ENCODE measurements at regions not wholly inside any gene's neighbourhood (a gene's known extent, or its start where the extent isn't known, plus 50 kb on each side); places are given as distances from the start of the nearest gene placed in this dataset.

DNA sequence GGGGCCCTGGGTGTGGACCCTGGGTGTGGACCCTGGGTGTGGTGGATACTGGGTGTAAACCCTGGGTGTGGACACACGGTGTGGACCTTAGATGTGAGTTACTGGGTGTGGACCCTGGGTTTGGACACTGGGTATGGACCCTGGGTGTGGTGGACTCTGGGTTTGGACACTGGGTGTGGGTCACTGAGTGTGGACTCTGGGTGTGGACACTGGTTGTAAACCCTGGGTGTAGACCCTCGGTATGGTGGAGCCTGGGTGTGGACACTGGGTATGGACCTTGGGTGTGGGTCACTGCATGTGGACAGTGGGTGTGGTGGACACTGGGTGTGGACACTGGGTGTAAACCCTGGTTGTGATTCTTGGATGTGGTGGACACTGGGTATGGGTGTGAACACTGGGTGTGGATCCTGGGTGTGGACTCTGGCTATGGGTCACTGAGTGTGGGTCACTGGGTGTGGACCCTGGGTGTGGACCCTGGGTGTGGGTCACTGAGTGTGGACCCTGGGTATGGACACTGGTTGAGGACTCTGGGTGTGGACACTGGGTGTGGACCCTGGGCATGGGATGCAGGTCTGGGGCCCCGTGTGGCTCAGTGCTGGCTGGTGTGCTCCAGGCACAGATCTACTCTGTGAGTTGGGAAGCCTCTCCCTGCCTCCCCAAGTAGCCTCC lies 356.2 kb downstream of the GLRX3 start:
- ChIA-PET CTCF (no interaction called here), POLR2A (no interaction called here)
- ATAC-seq (no peak), DNase-seq (no peak)
- Mint-ChIP-seq H3K4me3 (no peak overlapping the region), H3K4me1 (ENCODE audit: low read depth) (no peaks in the 10 kb centered on the region), H3K36me3 (ENCODE audit: low read depth) (no peaks in the 10 kb centered on the region), H3K27me3 (no peaks in the 10 kb centered on the region), H3K27ac (no peak overlapping the region), H3K9me3 (no peaks in the 10 kb centered on the region)
- no peak for TF ChIP-seq CTCF (IDR thresholded peaks at IDR 0.05)
- intact Hi-C loops (cut with micrococcal nuclease), result no loop called here

- intact Hi-C loops (cut with micrococcal nuclease), result no loop called here
- ChIA-PET CTCF (no interaction called here), POLR2A (no interaction called here)
- H3K9me3 Mint-ChIP-seq, result no peaks in the 10 kb centered on the region
- H3K4me1 Mint-ChIP-seq (ENCODE audit: low read depth), result no peaks in the 10 kb centered on the region
- TF ChIP-seq CTCF (IDR thresholded peaks at IDR 0.05), result no peak
- DNase-seq (no peak), ATAC-seq (no peak)
- no peaks in the 10 kb centered on the region for H3K36me3 Mint-ChIP-seq (ENCODE audit: low read depth)
- no peaks in the 10 kb centered on the region for H3K27me3 Mint-ChIP-seq
- H3K27ac Mint-ChIP-seq, result no peak overlapping the region
- no peak overlapping the region for H3K4me3 Mint-ChIP-seq
Observed at GRCh38 chr10:130493021-130493420, 356.8 kb downstream of the GLRX3 start.

DNA sequence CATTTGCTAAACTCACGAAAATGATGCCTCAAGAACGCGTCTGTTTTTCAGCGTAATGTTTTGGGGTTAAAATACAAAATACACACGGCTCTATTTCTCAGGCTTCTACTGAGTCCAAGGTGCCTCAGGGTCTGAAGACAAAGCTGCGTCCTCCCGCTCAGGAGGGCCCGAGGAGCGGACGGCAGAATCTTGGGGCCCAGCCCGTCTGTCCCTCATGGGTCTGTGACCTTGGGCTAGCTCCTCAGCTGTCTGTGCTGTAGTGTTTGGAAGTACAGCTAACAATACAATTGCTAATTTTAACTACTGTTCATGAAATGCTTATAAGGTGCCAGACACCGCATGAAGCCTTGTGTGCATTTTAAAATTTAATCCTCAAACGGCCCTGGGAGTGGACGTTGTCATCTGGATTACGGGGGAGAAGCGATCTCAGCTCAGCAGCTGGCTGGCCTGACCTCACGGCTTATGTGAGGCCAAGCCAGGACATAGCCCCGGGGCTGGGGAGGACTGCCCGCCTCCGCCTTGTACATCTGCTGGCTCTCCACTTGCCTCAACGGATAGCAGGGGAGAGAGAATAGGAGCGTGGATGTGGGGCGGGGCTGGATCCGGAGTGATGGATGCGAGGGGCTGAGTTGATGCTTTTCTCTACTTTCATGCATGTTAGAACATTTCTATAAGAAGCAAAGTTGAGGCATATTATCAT lies 357.4 kb downstream of the GLRX3 start:
- Mint-ChIP-seq H3K36me3 (ENCODE audit: low read depth) (no peaks in the 10 kb centered on the region), H3K9me3 (no peaks in the 10 kb centered on the region), H3K4me1 (ENCODE audit: low read depth) (no peaks in the 10 kb centered on the region), H3K4me3 (no peak overlapping the region), H3K27me3 (no peaks in the 10 kb centered on the region), H3K27ac (no peak overlapping the region)
- CTCF ChIA-PET, result no interaction called here
- DNase-seq, result no peak
- no peak for ATAC-seq
- POLR2A ChIA-PET, result no interaction called here
- no peak for TF ChIP-seq CTCF (IDR thresholded peaks at IDR 0.05)
- intact Hi-C loops (cut with micrococcal nuclease), result no loop called here

DNA sequence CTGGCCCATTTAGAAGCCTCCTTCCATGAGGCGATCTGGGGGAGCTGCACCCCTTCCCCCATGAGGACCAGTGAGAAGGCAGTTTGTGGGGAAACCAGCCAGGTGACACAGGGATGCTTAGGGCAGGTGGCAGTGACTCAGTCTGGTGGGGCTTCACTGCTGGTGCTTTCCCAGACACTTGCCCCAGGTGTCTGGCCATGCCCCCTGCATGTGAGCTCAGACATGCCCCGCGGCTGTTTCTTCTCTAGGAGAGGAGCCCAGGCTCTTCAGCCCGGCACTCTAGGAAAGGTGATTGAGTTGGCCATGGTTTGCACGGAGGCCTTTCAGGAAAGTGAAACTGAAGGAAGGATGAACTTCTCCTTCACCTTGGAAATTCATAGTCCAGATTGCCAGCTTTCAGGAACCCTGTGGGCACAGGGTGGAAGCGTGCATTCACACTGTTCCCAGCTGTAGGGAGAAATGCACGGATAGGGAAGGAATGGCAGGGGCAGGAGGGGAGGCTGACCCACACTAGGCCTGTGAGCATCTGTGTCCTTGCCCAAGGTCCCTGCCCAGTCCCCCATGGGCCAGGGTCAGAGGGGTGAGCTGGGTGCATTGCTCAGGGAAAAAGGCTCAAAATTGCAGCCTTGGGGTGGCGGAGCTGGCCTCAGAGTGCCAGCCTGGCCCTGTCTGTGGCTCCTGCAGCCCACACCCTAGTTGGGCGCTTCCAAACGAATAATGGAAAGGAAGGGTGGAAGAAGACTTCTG lies 359.1 kb downstream of the GLRX3 start:
- Mint-ChIP-seq H3K27ac (no peak overlapping the region), H3K27me3 (no peaks in the 10 kb centered on the region), H3K9me3 (no peaks in the 10 kb centered on the region), H3K36me3 (ENCODE audit: low read depth) (no peaks in the 10 kb centered on the region), H3K4me1 (ENCODE audit: low read depth) (no peaks in the 10 kb centered on the region), H3K4me3 (no peak overlapping the region)
- TF ChIP-seq CTCF (IDR thresholded peaks at IDR 0.05), result no peak
- intact Hi-C loops (cut with micrococcal nuclease), result no loop called here
- POLR2A ChIA-PET, result no interaction called here
- ATAC-seq (no peak), DNase-seq (no peak)
- CTCF ChIA-PET, result no interaction called here

Data from activated CD8-positive, alpha-beta T cell treated with anti-CD3 and anti-CD28 coated beads for 36 hours (primary cell).